ENCODE measurements at regions not wholly inside any gene's neighbourhood (a gene's known extent, or its start where the extent isn't known, plus 50 kb on each side); places are given as distances from the start of the nearest gene placed in this dataset.

DNA sequence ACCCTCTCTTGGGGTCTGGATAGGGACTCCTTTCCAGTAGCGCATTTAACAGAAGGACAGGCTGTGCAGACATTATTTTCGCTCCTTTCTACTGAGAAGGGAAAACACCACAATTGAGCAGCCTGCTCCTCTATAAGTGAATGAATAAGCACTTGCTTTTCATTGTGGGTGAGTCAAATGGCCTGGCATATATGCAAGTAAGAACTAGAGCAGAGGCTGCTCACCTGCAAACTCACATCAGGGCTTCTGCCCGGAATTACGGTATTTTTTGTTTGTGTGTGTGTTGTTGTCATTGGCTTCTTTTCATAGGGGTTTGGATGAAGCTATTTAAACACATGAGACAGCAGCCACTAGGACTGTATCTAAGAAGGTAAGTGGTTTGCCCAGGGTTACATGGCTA is 200.1 kb upstream of the CAMK1G start:
- no peak for DNase-seq (ENCODE audit: low spot score)
- Mint-ChIP-seq H3K4me3 (no peak overlapping the region), H3K4me1 (ENCODE audit: low read depth in 2 of 2) (peaks cover 0 to 3% of the 10 kb centered on the region in 2 donors), H3K27me3 (peaks cover 2 to 13% of the 10 kb centered on the region in 2 donors), H3K9me3 (no peaks in the 10 kb centered on the region), H3K27ac (no peak overlapping the region), H3K36me3 (no peaks in the 10 kb centered on the region)
- ATAC-seq = no peak

DNA sequence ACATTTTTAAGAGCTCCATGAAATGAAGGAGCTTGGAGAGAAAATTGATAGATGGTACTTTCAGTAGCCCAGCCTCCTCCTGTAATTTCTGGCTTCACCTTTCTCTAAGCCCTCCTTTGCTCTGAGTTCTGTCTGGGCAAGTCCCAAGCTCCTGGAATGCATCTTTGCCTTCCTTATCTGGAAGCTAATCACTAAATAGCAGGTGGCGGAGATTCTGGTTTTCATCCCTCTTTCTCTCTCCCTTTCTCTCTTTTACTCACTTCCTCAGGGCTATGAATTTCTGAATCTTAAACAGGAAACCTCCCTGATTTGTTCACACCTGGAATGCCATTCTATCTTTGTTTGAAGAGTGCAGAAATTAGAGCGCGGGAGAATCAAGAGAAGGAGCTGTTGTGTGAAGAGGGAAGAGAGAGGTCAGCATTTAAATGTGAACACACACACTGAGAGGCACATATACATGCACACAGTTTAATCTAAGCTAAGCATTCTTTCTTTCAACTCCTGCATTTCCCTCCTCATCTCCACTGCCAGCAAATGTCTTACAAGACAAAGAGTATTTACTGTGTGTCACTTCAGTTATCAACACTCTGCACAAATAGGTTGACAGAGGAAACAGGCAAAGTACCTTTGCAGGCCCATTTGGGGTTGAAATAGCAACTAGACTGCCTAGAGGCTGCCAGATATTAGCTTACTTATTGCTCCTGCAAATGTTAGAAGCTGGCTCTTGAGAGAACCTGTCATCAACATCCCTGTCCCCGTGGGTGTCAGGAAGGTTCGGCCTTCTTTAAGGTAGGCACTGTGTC is 199.4 kb upstream of the CAMK1G start:
- Mint-ChIP-seq H3K4me3 (no peak overlapping the region), H3K9me3 (peaks cover under 1% of the 10 kb centered on the region), H3K4me1 (ENCODE audit: low read depth in 2 of 2) (peaks cover 0 to 3% of the 10 kb centered on the region in 2 donors), H3K36me3 (no peaks in the 10 kb centered on the region), H3K27me3 (peaks cover 5 to 12% of the 10 kb centered on the region in 2 donors), H3K27ac (no peak overlapping the region)
- no peak for DNase-seq (ENCODE audit: low spot score)
- ATAC-seq = no peak

DNA sequence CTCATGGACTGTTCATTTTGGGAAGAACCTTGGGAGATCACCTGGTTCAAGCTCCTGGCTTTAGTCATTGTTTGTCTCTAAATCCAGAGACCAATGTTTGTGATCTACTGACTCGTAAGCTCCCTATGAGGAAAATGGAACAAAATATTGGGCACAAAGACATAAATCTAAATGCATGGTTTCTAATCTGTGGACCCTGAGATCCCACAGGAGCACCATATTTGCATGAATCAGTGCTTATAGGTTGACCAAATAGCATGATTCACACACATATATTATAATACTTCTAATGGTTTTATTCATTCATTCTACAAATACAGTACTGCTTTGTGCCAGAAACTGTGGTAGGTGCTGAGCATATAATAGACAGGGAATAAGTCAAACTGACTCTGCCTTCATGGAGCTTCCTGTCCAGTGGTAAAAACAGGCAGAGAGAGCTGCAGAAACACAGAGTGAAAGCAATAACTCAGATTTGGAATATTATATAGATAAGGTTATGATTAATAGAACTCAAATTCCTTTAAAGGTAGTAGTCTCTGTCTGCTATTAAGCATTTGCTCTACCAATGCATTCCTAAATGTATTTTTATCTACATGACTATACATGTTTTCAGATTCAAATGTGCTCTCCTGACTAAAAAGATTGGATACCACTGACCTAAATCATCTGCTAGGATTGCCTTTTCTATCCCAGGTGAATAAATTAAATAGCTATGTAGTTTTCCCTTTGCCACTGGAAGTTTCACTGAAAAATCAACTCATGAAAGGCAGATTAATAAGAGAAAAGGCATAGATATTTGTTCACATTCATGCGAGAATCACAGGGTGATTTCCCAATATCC is 198.6 kb upstream of the CAMK1G start:
- H3K4me1 Mint-ChIP-seq (ENCODE audit: low read depth in 2 of 2) = peaks cover 0 to 3% of the 10 kb centered on the region in 2 donors
- no peak for ATAC-seq
- peaks cover 3% of the 10 kb centered on the region for H3K9me3 Mint-ChIP-seq
- H3K36me3 Mint-ChIP-seq = no peaks in the 10 kb centered on the region
- peaks cover 5% of the 10 kb centered on the region in 2 donors for H3K27me3 Mint-ChIP-seq
- H3K27ac Mint-ChIP-seq = no peak overlapping the region
- H3K4me3 Mint-ChIP-seq = no peak overlapping the region
- DNase-seq (ENCODE audit: low spot score) = no peak

DNA sequence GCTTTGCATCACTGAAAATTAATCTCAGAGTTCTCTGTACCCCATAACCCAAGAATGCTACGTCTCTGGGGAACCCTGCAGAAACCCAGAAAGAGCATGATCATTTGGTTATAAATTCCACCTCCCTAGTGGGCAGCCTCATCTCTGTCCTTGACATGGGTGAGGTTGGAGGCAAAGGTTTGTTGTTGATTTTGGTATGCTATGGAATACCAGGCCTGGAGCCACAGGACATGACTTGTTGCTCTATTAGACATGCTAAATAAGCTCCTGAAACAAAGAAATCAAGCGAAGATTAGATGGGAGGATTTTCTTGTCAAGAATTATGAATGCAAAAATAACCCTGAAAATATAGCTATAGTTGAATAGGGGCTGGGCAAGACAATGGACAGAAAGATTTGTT is 197.4 kb upstream of the CAMK1G start:
- Mint-ChIP-seq H3K36me3 (no peaks in the 10 kb centered on the region), H3K27me3 (peaks cover 5% of the 10 kb centered on the region in 2 donors), H3K27ac (no peak overlapping the region), H3K4me1 (ENCODE audit: low read depth in 2 of 2) (peaks cover 0 to 3% of the 10 kb centered on the region in 2 donors), H3K9me3 (peaks cover 3% of the 10 kb centered on the region), H3K4me3 (no peak overlapping the region)
- DNase-seq (ENCODE audit: low spot score) = no peak
- no peak for ATAC-seq

DNA sequence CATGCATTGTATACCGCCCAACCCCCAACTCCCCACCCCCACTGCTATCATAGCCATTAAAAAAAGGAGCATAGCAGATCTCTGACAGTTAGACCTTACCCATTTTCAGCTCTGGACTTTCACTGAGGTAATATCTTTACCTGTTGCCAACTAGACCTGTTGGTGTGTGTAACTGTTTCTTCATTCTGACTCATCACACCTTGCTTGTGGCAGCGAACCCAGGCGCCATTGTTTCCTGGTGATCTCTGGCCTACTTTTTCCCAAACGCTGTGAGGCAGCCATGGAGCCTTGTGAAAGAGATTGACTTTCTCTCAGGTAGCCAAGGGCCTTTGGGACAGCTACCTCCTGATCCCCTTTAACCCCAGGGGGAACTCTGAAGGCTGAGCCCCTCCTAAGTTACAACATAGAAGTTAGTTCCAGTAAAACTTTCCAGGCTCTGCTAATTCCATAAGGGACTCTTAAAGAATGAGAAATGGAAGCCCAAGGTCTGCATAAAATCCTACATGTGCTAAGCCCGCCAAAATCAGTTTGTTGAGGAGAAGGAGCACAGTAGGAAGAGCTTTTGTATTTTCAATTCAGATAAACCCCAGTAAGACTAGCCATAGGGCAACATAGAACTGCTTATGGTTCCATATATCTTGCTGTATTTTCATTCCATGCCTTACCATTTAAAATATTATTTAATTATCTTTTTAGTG is 196.1 kb upstream of the CAMK1G start:
- no peak for ATAC-seq
- no peak for DNase-seq (ENCODE audit: low spot score)
- Mint-ChIP-seq H3K9me3 (peaks cover 3% of the 10 kb centered on the region), H3K27ac (no peak overlapping the region), H3K27me3 (peaks cover 5% of the 10 kb centered on the region in 2 donors), H3K4me3 (no peak overlapping the region), H3K36me3 (no peaks in the 10 kb centered on the region), H3K4me1 (ENCODE audit: low read depth in 2 of 2) (peaks cover 0 to 3% of the 10 kb centered on the region in 2 donors)

DNA sequence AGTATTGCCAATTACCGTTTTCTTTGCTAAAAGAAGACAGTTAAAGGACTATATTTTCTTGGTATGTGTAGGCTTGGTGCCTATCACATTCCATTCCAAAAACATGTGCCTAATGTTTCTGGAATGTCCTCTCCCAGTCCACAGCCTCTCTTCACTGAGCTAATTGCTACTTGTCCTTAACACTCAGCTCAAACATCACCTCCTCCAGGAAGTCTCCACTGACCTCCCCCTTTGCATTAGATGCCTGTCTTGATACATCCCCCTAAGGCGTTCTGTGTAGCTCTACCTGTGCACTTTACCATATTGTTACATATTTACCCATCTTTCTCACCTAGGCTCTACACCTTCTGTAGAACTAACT is 195.6 kb upstream of the CAMK1G start:
- Mint-ChIP-seq H3K27ac (no peak overlapping the region), H3K27me3 (peaks cover 5% of the 10 kb centered on the region in 2 donors), H3K9me3 (peaks cover 3% of the 10 kb centered on the region), H3K4me3 (no peak overlapping the region), H3K36me3 (no peaks in the 10 kb centered on the region), H3K4me1 (ENCODE audit: low read depth in 2 of 2) (no peaks in the 10 kb centered on the region)
- no peak for ATAC-seq
- no peak for DNase-seq (ENCODE audit: low spot score)

DNA sequence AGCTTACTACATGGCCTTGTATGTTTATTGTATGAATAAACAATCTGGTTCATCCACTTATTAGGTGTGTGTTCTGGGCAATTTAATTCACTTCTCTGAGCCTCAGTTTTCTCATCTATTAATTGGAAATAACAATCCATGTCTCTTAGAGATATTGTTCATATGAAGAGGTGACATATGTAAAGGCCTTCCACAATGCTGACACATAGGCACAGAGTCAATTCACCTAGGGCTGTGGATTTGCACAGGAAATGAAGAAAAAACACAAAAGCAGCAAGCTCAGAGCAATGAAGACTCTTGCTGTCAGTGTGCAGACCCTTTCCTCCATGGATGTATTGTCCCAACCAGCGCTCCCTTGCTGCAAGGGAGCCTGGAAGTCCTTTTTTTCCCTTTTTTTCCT is 195.2 kb upstream of the CAMK1G start:
- H3K4me1 Mint-ChIP-seq (ENCODE audit: low read depth in 2 of 2) = no peaks in the 10 kb centered on the region
- H3K27me3 Mint-ChIP-seq = peaks cover 5% of the 10 kb centered on the region in 2 donors
- no peaks in the 10 kb centered on the region for H3K36me3 Mint-ChIP-seq
- DNase-seq (ENCODE audit: low spot score) = no peak
- ATAC-seq = no peak
- H3K9me3 Mint-ChIP-seq = peaks cover 3% of the 10 kb centered on the region
- H3K4me3 Mint-ChIP-seq = no peak overlapping the region
- H3K27ac Mint-ChIP-seq = no peak overlapping the region

DNA sequence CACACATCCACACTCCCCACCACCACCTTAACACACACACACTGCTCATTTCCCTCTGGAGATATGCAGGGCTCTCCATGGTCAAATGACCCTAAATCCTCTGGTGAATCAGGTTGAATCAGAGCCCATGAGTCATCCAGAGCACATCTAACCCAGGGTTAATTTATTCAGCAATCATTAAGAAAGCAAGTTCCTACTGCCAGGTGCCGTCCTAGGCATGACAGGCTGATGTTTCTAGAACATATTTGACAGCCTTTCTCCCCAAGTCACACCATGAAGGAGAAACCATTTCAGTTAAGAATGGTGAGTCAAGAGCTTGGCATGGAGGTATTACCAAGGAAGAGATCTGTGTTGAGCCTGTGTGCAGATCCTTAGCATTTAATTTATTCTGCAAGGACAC is 194.3 kb upstream of the CAMK1G start:
- no peak overlapping the region for H3K27ac Mint-ChIP-seq
- H3K4me1 Mint-ChIP-seq (ENCODE audit: low read depth in 2 of 2) = no peaks in the 10 kb centered on the region
- peaks cover 5% of the 10 kb centered on the region in 2 donors for H3K27me3 Mint-ChIP-seq
- peaks cover 3% of the 10 kb centered on the region for H3K9me3 Mint-ChIP-seq
- DNase-seq (ENCODE audit: low spot score) (no peak), ATAC-seq (no peak)
- no peaks in the 10 kb centered on the region for H3K36me3 Mint-ChIP-seq
- no peak overlapping the region for H3K4me3 Mint-ChIP-seq

DNA sequence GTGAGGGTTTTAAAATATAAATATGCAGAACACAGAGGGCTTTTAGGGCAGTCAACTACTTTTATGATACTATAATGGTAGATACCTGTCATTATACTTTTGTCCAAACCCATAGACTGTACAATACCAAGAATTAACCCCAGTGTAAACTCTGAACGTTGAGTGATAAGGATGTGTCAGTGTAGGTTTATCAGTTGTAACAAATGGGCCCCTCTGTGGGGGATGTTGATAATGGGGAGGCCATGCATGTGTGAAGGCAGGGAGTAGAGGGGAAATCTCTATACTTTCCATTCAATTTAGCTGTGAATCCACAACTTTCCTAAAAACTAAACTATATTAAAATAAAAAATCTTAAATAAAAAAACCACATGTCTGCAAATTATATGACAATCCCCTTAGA is 193.5 kb upstream of the CAMK1G start:
- Mint-ChIP-seq H3K27ac (no peak overlapping the region), H3K27me3 (peaks cover 5 to 10% of the 10 kb centered on the region in 2 donors), H3K36me3 (no peaks in the 10 kb centered on the region), H3K4me3 (no peak overlapping the region), H3K9me3 (peaks cover 3% of the 10 kb centered on the region), H3K4me1 (ENCODE audit: low read depth in 2 of 2) (no peaks in the 10 kb centered on the region)
- no peak for DNase-seq (ENCODE audit: low spot score)
- ATAC-seq = no peak

DNA sequence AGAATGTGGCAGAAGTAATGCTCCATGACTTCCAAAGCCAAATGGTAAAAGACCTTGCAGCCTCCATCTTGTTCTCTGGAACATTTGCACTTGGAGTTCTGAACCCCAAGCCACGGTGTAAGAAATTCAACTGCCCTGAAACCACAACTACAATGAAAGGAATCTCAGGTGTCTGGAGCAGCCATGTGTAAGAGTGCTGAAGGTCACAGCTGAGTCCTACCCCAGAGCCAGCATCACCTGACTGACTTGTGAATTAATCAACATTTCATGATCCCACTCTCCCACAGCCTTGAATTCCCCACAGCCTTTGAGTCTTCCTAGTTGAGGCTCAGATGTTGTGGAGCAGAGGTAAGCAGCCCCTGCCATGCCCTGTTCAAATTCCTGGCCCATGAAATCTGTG is 192.8 kb upstream of the CAMK1G start:
- ATAC-seq = no peak
- Mint-ChIP-seq H3K36me3 (no peaks in the 10 kb centered on the region), H3K4me3 (no peak overlapping the region), H3K27me3 (peaks cover 8 to 18% of the 10 kb centered on the region in 2 donors), H3K4me1 (ENCODE audit: low read depth in 2 of 2) (no peaks in the 10 kb centered on the region), H3K9me3 (peaks cover 3% of the 10 kb centered on the region), H3K27ac (no peak overlapping the region)
- no peak for DNase-seq (ENCODE audit: low spot score)

DNA sequence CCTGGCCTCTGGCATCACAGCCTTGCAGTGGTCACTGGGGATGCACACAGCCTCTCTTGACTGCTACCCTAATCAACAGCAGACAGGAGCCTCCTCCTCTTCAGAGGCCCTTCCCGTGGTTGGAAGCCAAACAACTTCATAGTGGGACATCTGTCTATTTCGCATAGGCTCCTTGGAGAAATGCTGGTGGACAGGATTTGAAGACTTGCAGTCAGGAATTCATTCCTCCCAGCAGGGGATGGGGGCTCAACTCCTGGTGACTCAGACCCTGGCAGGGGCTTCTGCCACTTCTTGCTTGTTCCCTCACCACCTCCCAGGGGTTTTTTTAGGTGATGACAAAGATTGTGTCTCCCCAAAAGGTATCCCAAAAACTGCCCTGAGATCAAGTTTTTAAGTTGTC is 191.7 kb upstream of the CAMK1G start:
- no peak for DNase-seq (ENCODE audit: low spot score)
- no peak for ATAC-seq
- no peaks in the 10 kb centered on the region for H3K36me3 Mint-ChIP-seq
- H3K9me3 Mint-ChIP-seq = peaks cover 3% of the 10 kb centered on the region
- H3K4me3 Mint-ChIP-seq = no peak overlapping the region
- no peak overlapping the region for H3K27ac Mint-ChIP-seq
- H3K27me3 Mint-ChIP-seq = peaks cover 8 to 21% of the 10 kb centered on the region in 2 donors
- H3K4me1 Mint-ChIP-seq (ENCODE audit: low read depth in 2 of 2) = no peaks in the 10 kb centered on the region

DNA sequence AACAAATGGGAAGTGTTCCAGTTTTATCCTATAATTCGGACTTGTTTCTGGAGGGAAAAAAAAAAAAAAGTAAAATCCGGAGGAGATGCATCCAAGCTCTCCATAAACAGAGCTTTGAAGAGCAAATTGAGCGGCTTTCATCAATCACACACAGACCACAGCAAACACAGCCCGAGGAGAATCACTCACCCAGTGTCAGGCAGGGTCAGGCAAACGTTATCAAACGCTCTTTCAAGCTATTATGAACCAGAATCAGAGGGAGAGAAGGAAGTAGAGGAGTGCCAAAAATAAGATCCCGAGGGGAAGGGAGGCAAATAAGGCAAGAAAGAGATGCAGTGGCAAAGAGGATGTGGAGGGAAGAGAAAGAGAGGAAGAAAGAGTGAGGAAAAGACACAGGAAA is 188.3 kb upstream of the CAMK1G start:
- Mint-ChIP-seq H3K27ac (no peak overlapping the region), H3K9me3 (no peaks in the 10 kb centered on the region), H3K4me1 (ENCODE audit: low read depth in 2 of 2) (no peaks in the 10 kb centered on the region), H3K4me3 (no peak overlapping the region), H3K27me3 (peaks cover 9 to 16% of the 10 kb centered on the region in 2 donors), H3K36me3 (no peaks in the 10 kb centered on the region)
- DNase-seq (ENCODE audit: low spot score) (no peak), ATAC-seq (no peak)

DNA sequence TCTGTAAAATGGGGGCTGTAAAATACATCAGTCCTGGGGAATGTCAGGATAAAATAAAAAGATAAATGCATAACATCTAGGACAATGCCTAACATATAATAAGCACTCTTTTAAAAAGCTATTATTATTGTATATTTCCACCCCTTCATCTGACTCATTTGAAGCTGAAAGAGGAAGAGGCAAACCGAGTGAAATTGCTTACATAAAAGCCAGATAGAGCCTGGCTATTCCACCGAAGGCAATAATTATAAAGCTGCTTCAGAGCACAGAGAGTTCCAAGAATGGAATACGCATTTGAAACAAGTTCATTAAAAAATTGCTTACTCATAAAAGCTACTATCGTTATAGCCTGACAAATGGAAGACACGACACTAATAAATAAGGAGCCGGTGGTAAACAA is 186.1 kb upstream of the CAMK1G start:
- H3K9me3 Mint-ChIP-seq = no peaks in the 10 kb centered on the region
- no peak overlapping the region for H3K4me3 Mint-ChIP-seq
- peaks cover 9 to 16% of the 10 kb centered on the region in 2 donors for H3K27me3 Mint-ChIP-seq
- ATAC-seq = no peak
- DNase-seq (ENCODE audit: low spot score) = no peak
- no peak overlapping the region for H3K27ac Mint-ChIP-seq
- no peaks in the 10 kb centered on the region for H3K4me1 Mint-ChIP-seq (ENCODE audit: low read depth in 2 of 2)
- no peaks in the 10 kb centered on the region for H3K36me3 Mint-ChIP-seq

DNA sequence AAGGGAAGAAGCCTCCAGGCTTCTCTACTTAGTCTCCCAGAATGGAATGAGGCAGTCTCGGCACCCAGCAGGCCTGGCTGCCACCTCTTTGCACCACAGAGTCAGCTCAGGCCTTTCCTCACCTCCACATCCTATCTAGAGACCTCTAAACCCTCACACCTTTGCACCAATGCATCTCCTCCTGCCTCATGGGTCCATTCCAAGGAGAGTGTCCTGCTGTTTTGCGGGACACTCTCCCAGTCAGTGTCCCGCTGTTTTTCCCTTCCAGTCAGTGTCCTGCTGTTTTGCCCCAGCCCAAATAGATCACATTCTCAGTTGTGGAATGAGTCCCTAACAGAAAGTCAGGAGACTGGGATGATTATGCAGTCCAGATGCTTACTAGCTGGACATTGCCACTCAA is 185.6 kb upstream of the CAMK1G start:
- Mint-ChIP-seq H3K36me3 (no peaks in the 10 kb centered on the region), H3K4me1 (ENCODE audit: low read depth in 2 of 2) (no peaks in the 10 kb centered on the region), H3K9me3 (no peaks in the 10 kb centered on the region), H3K27ac (no peak overlapping the region), H3K4me3 (no peak overlapping the region), H3K27me3 (peaks cover 9 to 16% of the 10 kb centered on the region in 2 donors)
- DNase-seq (ENCODE audit: low spot score) = no peak
- ATAC-seq = no peak

All from natural killer cell treated with Interleukin-12 subunit alpha and Interleukin-12 subunit beta and Interleukin-15 and Interleukin-18, amount 100 ng/mL, for 72 hours (primary cell).